Smooth muscle cell (in vitro differentiated cells): ENCODE measurements at regions not wholly inside any gene's neighbourhood (a gene's known extent, or its start where the extent isn't known, plus 50 kb on each side); places are given as distances from the start of the nearest gene placed in this dataset.

Experiments used
- DNase-seq: peaks from one replicate; lab custom pipeline; 2025; ENCODE audit not compliant: unreplicated experiment; lab: John Stamatoyannopoulos, UW
- H2AFZ ChIP-seq: fragments of 200-600 bp; sonication (generic); 2 replicates; pipeline ENCODE4 v1.6.0; 2016; ENCODE audit warnings: antibody characterized with exemption, low read depth, mild to moderate bottlenecking
- H3F3A ChIP-seq: fragments of 200-600 bp; sonication (generic); 2 replicates; pipeline ENCODE4 v1.6.0; 2017; ENCODE audit warnings: antibody characterized with exemption, low read depth
- H3K27ac ChIP-seq: fragments of 200-600 bp; sonication (generic); 2 replicates; pipeline ENCODE4 v1.5.1; 2016; ENCODE audit warnings: low read depth, mild to moderate bottlenecking
- H3K27me3 ChIP-seq: fragments of 200-600 bp; sonication (generic); 2 replicates; pipeline ENCODE4 v1.6.1; 2016; ENCODE audit warnings: low read depth, mild to moderate bottlenecking
- H3K36me3 ChIP-seq: fragments of 200-600 bp; sonication (generic); 2 replicates; pipeline ENCODE4 v1.5.1; 2016; ENCODE audit warnings: low read depth
- H3K4me1 ChIP-seq: fragments of 200-600 bp; sonication (generic); 2 replicates; pipeline ENCODE4 v1.5.1; 2016; ENCODE audit warnings: low read depth
- H3K4me2 ChIP-seq: fragments of 200-600 bp; sonication (generic); 2 replicates; pipeline ENCODE4 v1.6.0; 2016; ENCODE audit warnings: mild to moderate bottlenecking
- H3K4me3 ChIP-seq: fragments of 200-600 bp; sonication (generic); 2 replicates; pipeline ENCODE4 v1.5.1; 2016; ENCODE audit warnings: mild to moderate bottlenecking
- H3K79me2 ChIP-seq: fragments of 200-600 bp; sonication (generic); 2 replicates; pipeline ENCODE4 v1.6.0; 2016; ENCODE audit warnings: low read depth, mild to moderate bottlenecking
- H3K9ac ChIP-seq: fragments of 200-600 bp; sonication (generic); 2 replicates; pipeline ENCODE4 v1.6.0; 2016; ENCODE audit warnings: low read depth
- H3K9me3 ChIP-seq: fragments of 200-600 bp; sonication (generic); replicated peaks from 2 replicates; pipeline ENCODE4 v1.5.1; 2016; ENCODE audit warnings: low read depth
- H4K20me1 ChIP-seq: fragments of 200-600 bp; sonication (generic); 2 replicates; pipeline ENCODE4 v1.6.0; 2016; ENCODE audit warnings: low read depth
- CTCF ChIP-seq: fragments of 200-600 bp; sonication (generic); IDR thresholded peaks from 2 replicates; pipeline ENCODE4 v1.5.1; 2017; ENCODE audit warnings: borderline replicate concordance, mild to moderate bottlenecking, antibody characterized with exemption; ENCODE audit not compliant: insufficient read depth, poor library complexity, severe bottlenecking
- WGBS: methylation state at CpG from one replicate; pipeline ENCODE4 v1.1.7; 2016; ENCODE audit warnings: low lambda C conversion rate; 5-methylcytosine and 5-hydroxymethylcytosine counted together

- no peak overlapping the region for H2AFZ ChIP-seq
- H3K79me2 ChIP-seq: no peaks in the 10 kb centered on the region
- H3K4me1 ChIP-seq: no peaks in the 10 kb centered on the region
- no peaks in the 10 kb centered on the region for H3K36me3 ChIP-seq
- DNase-seq: no peak
- no peak overlapping the region for H3K4me3 ChIP-seq
- no peak overlapping the region for H3K9ac ChIP-seq
- no peaks in the 10 kb centered on the region for H3K9me3 ChIP-seq
- no peaks in the 10 kb centered on the region for H3F3A ChIP-seq
- no peak overlapping the region for H3K27ac ChIP-seq
- no peak overlapping the region for H3K4me2 ChIP-seq
- H4K20me1 ChIP-seq: no peaks in the 10 kb centered on the region
- 81% methylated on average over 1 of the region's 1 CpG for WGBS
- H3K27me3 ChIP-seq: no peaks in the 10 kb centered on the region
- TF ChIP-seq CTCF: no peak
Measured at GRCh38 chr4:164358400-164358799, 395.5 kb upstream of the SMIM31 start.

GRCh38 chr4:164359881-164360280, 394.1 kb upstream of the SMIM31 start:
- H3K27me3 ChIP-seq: no peaks in the 10 kb centered on the region
- no peak for TF ChIP-seq CTCF
- 87% methylated on average over 6 of the region's 6 CpGs for WGBS

GRCh38 chr4:164368894-164369293, 385.0 kb upstream of the SMIM31 start:
- no peaks in the 10 kb centered on the region for H3K36me3 ChIP-seq
- H3F3A ChIP-seq: no peaks in the 10 kb centered on the region
- H3K79me2 ChIP-seq: no peaks in the 10 kb centered on the region
- H3K27ac ChIP-seq: no peak overlapping the region
- H4K20me1 ChIP-seq: no peaks in the 10 kb centered on the region
- WGBS: 90% methylated on average over 6 of the region's 6 CpGs
- H2AFZ ChIP-seq: no peak overlapping the region
- H3K4me3 ChIP-seq: no peak overlapping the region
- H3K27me3 ChIP-seq: no peaks in the 10 kb centered on the region
- DNase-seq: no peak
- no peak for TF ChIP-seq CTCF
- no peaks in the 10 kb centered on the region for H3K4me1 ChIP-seq
- no peaks in the 10 kb centered on the region for H3K9me3 ChIP-seq
- no peak overlapping the region for H3K4me2 ChIP-seq
- no peak overlapping the region for H3K9ac ChIP-seq

More at GRCh38 chr4:164359881-164360280, 394.1 kb upstream of the SMIM31 start:
- Histone ChIP-seq H3F3A (no peaks in the 10 kb centered on the region), H3K79me2 (no peaks in the 10 kb centered on the region), H3K27ac (no peak overlapping the region), H4K20me1 (no peaks in the 10 kb centered on the region), H3K4me3 (no peak overlapping the region), H2AFZ (no peak overlapping the region), H3K9ac (no peak overlapping the region), H3K4me1 (no peaks in the 10 kb centered on the region), H3K9me3 (no peaks in the 10 kb centered on the region), H3K36me3 (no peaks in the 10 kb centered on the region), H3K4me2 (no peak overlapping the region)
- DNase-seq: no peak

- Histone ChIP-seq H4K20me1 (no peaks in the 10 kb centered on the region), H3K36me3 (no peaks in the 10 kb centered on the region), H3K27ac (no peak overlapping the region), H3K4me2 (no peak overlapping the region), H3K4me3 (no peak overlapping the region), H3K27me3 (no peaks in the 10 kb centered on the region), H3K79me2 (no peaks in the 10 kb centered on the region), H3F3A (no peaks in the 10 kb centered on the region), H3K9ac (no peak overlapping the region), H2AFZ (no peak overlapping the region), H3K9me3 (no peaks in the 10 kb centered on the region), H3K4me1 (no peaks in the 10 kb centered on the region)
- no peak for TF ChIP-seq CTCF
- DNase-seq: no peak
- WGBS: 78% methylated on average over 1 of the region's 1 CpG
Measured at GRCh38 chr4:164373021-164373420, 380.9 kb upstream of the SMIM31 start.
